HG02885 (cell line): ENCODE measurements at regions not wholly inside any gene's neighbourhood (a gene's known extent, or its start where the extent isn't known, plus 50 kb on each side); places are given as distances from the start of the nearest gene placed in this dataset.
"Not testable (repeated sequence)": the region's sequence is repeated elsewhere in the genome, so short reads cannot be mapped to it uniquely, and the experiment has no call there.

Experiments used
- ATAC-seq: cut with Tn5 transposase; IDR thresholded peaks from one replicate; pipeline ENCODE4 v1.9.1; 2021; ENCODE audit warnings: mild to moderate bottlenecking; ENCODE audit not compliant: unreplicated experiment, poor library complexity

GRCh38 chr14:47988175-47988574 lies 312.8 kb upstream of the MDGA2 start:
- ATAC-seq, result no peak

GRCh38 chr14:47978871-47979270 lies 303.5 kb upstream of the MDGA2 start:
- ATAC-seq, result no peak

GRCh38 chr14:47976139-47976538 lies 300.7 kb upstream of the MDGA2 start:
- no peak for ATAC-seq

- no peak for ATAC-seq
These were observed 290.8 kb upstream of the MDGA2 start for GRCh38 chr14:47966076-47966810.

- no peak for ATAC-seq
These were observed 286.2 kb upstream of the MDGA2 start for GRCh38 chr14:47961634-47962033.

- no peak for ATAC-seq
These were observed 284.3 kb upstream of the MDGA2 start for GRCh38 chr14:47959740-47960139.

GRCh38 chr14:47949006-47949405 lies 273.6 kb upstream of the MDGA2 start:
- no peak for ATAC-seq

- no peak for ATAC-seq
These were observed 259.9 kb upstream of the MDGA2 start for GRCh38 chr14:47935332-47935731.

GRCh38 chr14:47929334-47929733 lies 253.9 kb upstream of the MDGA2 start:
- peak; percentile 45 for ATAC-seq

- no peak for ATAC-seq
These were observed 245.7 kb upstream of the MDGA2 start for GRCh38 chr14:47921133-47921532.

GRCh38 chr14:47919997-47920396 lies 244.6 kb upstream of the MDGA2 start:
- no peak for ATAC-seq

GRCh38 chr14:47919334-47919846 lies 244.0 kb upstream of the MDGA2 start:
- no peak for ATAC-seq

GRCh38 chr14:47917344-47917954 lies 242.0 kb upstream of the MDGA2 start:
- no peak for ATAC-seq

- ATAC-seq, result not testable (repeated sequence)
These were observed 225.7 kb upstream of the MDGA2 start for GRCh38 chr14:47901141-47901540.

GRCh38 chr14:47899685-47900084 lies 224.3 kb upstream of the MDGA2 start:
- no peak for ATAC-seq

GRCh38 chr14:47874350-47874749 lies 198.9 kb upstream of the MDGA2 start:
- ATAC-seq, result no peak

- no peak for ATAC-seq
These were observed 197.2 kb upstream of the MDGA2 start for GRCh38 chr14:47872588-47872987.

- ATAC-seq, result no peak
These were observed 188.0 kb upstream of the MDGA2 start for GRCh38 chr14:47863441-47863840.

- ATAC-seq, result no peak
These were observed 182.2 kb upstream of the MDGA2 start for GRCh38 chr14:47857646-47858045.

- ATAC-seq, result no peak
These were observed 176.9 kb upstream of the MDGA2 start for GRCh38 chr14:47852278-47852677.

GRCh38 chr14:47846008-47846407 lies 170.6 kb upstream of the MDGA2 start:
- no peak for ATAC-seq

- ATAC-seq, result no peak
These were observed 167.8 kb upstream of the MDGA2 start for GRCh38 chr14:47843236-47843635.
